GM19372 (cell line): ENCODE measurements at regions not wholly inside any gene's neighbourhood (a gene's known extent, or its start where the extent isn't known, plus 50 kb on each side); places are given as distances from the start of the nearest gene placed in this dataset.
"Not testable (repeated sequence)": the region's sequence is repeated elsewhere in the genome, so short reads cannot be mapped to it uniquely, and the experiment has no call there.

Experiments
- ATAC-seq: cut with Tn5 transposase; IDR thresholded peaks from one replicate; pipeline ENCODE4 v1.9.1; 2021; ENCODE audit warnings: mild to moderate bottlenecking, low read depth, moderate library complexity; ENCODE audit not compliant: unreplicated experiment

GRCh38 chr16:79856581-79856980, 256.0 kb upstream of the MAF start:
- ATAC-seq = no peak

GRCh38 chr16:79850348-79850747, 249.8 kb upstream of the MAF start:
- ATAC-seq = no peak

DNA sequence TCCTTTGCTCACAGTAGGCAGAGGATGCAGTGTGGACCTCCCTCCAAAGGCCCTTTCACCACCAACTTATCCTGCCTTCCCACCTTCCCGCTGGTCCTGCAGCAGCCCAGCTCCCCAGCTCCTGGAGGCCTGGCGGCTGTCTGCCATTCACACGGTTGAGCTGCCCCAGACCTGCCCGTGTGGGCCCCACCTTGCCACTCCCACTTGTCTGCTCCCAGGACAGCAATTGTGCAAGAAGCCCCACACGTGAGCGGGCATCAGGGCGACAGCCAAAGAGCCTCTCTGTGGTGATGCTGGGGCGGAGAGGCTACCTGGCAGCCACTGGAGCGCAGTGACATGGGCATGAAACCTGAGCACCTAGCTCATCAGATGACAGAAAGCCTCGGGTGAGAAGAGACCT, 248.6 kb upstream of the MAF start:
- ATAC-seq = no peak

- no peak for ATAC-seq
Measured at GRCh38 chr16:79848719-79849118, 248.2 kb upstream of the MAF start.

GRCh38 chr16:79847569-79847968, 247.0 kb upstream of the MAF start:
- no peak for ATAC-seq

GRCh38 chr16:79847101-79847500, 246.6 kb upstream of the MAF start:
- ATAC-seq = no peak

- ATAC-seq = no peak
Measured at GRCh38 chr16:79845734-79846135, 245.2 kb upstream of the MAF start.

GRCh38 chr16:79845033-79845733, 244.6 kb upstream of the MAF start:
- ATAC-seq = no peak

- ATAC-seq = no peak
Measured at GRCh38 chr16:79844603-79845002, 244.1 kb upstream of the MAF start.

DNA sequence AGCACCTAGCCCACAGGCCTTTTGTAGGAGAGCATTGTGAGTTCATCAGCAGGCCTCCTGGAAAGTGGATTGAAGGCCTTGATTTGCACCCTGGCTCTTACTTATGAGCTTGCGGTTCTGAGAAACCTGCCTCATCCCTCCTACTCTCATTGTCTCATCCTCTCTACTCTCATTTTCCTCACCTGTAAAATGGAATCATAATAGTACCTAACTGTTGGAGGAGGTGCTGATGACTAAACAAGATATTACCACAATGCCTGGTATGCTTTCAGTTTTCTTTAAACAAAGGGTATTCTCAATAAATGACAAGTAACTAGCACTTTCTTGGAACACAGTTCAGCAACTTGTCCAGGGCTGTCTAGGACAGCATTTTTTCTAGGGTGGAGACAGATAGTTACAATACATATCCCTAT, 243.1 kb upstream of the MAF start:
- no peak for ATAC-seq

- ATAC-seq = no peak
Measured at GRCh38 chr16:79843145-79843544, 242.6 kb upstream of the MAF start.

DNA sequence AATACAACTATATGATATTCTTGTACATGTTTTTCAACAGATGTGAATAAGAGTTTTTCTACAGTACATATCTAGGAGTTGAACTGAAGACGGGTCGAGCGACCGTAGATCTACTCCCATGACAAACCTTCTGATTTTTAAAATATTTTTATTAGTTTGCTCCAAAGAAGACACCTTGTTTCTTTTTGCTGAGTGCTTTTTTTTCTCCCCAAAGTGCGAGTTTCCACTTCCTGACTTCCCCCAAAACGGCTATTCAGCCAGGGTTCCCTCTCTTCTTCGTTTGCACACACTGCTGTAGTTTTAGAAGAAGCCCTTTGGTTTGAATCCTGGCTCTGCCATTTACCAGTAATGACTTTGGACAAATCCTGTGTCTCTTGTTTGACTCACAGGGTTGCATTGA, 241.7 kb upstream of the MAF start:
- no peak for ATAC-seq

- ATAC-seq = no peak
Measured at GRCh38 chr16:79839466-79840341, 239.2 kb upstream of the MAF start.

- no peak for ATAC-seq
Measured at GRCh38 chr16:79838496-79839259, 238.1 kb upstream of the MAF start.

DNA sequence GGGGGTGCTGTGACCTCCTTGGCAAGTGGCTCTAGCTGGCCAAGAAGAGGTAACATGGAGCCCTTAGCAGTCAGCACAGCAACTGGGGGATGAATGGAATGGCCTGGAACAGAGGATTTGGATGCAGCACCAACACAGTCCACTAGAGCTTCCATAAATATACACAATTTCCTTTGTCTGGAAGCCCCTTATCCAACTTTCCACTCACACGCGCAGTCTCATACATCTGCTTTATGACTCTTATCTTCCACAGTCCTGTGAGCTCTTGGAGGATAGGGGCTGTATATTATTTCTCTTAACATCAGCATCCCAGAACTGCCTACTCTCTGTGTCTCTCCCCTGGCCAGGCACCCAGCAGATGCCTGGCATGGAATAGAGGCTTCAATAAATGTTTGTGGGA, 235.6 kb upstream of the MAF start:
- no peak for ATAC-seq

DNA sequence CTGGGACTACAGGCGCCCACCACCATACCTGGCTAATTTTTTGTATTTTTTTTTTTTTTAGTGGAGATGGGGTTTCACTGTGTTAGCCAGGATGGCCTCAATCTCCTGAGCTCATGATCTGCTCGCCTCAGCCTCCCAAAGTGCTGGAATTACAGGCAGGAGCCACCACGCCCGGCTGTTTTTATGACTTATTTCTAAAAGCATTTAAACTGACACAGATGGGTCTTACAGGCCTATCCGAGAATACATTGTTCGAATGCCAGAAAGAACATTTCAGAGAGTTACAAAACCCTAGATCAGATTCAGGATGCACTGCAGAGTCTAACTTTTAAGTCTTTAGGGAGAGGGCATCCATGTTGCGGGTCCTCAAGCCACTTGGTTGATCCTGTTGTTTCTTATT, 234.7 kb upstream of the MAF start:
- no peak for ATAC-seq

- no peak for ATAC-seq
Measured at GRCh38 chr16:79834720-79835119, 234.2 kb upstream of the MAF start.

GRCh38 chr16:79834003-79834402, 233.5 kb upstream of the MAF start:
- ATAC-seq = not testable (repeated sequence)

DNA sequence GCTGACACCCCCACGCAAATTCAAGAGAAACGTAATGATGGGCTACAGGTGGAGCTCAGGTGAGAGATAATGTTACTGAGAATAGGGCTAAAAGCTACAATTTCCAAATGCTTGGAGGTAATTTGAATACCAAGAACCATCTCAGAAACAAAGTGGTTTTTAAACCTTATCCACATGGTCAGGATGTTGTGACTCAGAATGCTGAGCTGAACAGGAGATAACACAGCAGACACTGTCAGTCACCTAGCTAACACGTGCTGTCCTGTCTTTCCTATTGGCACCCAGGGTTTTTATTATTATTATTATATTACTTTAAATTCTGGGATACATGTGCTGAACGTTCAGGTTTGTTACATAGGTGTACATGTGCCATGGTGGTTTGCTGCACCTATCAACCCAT, 233.0 kb upstream of the MAF start:
- no peak for ATAC-seq

DNA sequence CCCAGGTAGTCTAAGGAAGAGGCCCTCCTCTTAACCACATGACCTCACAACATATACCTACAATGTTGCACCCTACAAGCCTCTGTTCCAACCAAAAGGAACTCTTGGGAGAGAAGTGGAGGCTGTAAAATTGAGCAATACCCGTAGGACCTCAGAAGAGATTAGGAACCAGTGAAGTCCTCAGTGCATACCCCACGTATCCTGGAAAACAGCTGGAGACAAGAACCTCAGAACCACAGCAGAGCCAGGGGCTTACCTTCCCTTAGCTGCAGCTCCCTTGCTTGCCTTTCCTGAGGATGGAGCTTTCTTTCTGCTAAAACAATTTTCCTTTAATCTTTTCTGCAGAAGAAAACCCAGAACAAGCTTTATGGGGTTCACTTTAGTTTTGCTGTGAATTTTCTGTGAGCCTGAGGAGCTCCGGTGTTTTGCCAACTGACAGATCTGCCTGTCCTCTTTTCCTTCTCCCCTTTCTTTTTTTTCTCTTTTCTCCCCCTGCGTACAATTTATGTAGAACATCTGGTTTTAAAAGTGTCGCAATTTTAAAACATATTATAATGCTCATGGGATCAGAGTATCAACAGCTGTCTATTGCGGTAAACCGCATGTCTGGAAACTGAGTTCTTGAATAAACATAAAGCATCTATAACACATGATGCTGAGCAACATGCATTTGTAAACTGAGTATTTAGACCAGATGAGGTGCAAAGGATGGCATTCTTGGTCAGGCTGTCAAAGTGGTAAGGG, 226.4 kb upstream of the MAF start:
- ATAC-seq = no peak

- ATAC-seq = no peak
Measured at GRCh38 chr16:79825002-79825401, 224.5 kb upstream of the MAF start.
